Kidney tubule cell (primary cell): ENCODE measurements at regions not wholly inside any gene's neighbourhood (a gene's known extent, or its start where the extent isn't known, plus 50 kb on each side); places are given as distances from the start of the nearest gene placed in this dataset.

Experiments
- DNase-seq: peaks from one replicate; pipeline ENCODE4 v3.0.0-alpha.2; 2018; ENCODE audit warnings: low spot score

DNA sequence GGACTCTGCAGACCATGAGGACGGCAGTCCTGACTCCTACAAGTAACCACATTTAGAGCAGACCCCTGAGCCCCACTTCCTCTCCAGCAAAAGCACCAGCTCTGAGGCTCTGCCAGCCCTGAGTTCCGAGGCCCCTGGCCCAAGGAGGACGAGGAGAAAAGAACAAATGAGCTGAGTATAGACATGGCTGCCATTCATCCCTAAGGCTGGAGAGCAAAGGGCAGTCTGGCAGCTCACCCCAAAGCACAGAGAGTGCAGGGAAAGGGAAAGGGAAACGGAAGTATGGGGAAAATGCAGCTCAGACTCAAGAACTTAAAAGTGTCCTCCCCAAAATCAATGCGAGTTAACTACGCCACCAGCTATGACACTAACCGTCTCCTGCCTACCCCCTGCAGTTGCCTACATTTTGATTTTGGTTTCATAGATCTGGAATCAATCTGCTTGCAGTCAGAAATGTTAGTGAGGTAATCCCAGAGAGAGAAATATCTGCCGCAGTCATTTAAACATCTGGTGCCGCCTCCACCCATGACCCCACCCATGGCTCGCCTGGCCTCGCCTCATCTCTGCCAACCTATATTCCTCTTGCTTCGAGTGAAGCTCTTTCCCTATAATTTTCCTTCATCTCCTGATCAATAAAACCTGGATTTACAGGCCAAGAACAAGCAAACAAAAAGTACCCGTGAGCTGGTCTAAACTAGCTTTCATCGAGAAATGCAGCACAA lies 49.6 kb upstream of the AFDN start:
- no peak for DNase-seq
